ENCODE measurements at regions not wholly inside any gene's neighbourhood (a gene's known extent, or its start where the extent isn't known, plus 50 kb on each side); places are given as distances from the start of the nearest gene placed in this dataset.

DNA sequence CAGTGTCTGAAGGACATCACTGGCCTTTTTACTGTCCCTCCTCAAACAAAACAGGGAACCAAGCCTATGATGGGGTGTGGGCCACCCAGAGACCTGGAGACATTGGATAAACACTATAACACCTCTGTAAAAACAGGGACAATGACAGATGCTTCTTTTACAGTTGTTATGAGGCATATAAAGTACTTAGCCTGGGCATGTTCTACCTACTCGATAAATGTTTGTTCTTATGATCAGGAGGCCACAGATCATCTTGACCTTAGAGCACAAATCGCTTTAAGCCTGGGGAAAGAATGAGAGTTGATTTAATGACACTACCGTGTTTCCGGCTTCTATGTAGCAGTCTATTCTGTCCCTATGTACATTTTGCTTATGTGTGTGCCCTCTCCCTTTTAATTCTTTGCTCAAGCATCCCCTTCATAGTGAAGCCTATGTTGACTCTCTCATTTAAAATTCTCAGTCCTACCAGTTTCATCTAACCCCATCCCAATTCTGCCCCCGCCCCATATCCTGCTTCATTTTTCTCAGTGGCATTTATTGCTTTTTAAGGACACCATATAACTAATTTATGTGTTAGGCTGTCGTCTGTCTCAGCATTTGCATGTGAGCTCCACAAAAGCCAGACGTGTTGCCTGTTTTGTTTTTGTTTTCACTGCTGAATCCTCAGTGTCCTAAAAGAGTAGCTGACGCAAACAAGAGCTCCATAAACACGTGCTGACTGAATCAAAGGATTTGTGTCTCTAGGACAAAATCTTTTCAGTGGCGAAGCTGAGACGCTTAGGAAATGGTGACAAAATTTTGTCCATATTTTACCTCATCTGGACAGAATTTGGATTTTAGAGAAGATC lies 182.3 kb upstream of the ST6GAL2 start (continued):
- TF ChIP-seq, protein P1, sequence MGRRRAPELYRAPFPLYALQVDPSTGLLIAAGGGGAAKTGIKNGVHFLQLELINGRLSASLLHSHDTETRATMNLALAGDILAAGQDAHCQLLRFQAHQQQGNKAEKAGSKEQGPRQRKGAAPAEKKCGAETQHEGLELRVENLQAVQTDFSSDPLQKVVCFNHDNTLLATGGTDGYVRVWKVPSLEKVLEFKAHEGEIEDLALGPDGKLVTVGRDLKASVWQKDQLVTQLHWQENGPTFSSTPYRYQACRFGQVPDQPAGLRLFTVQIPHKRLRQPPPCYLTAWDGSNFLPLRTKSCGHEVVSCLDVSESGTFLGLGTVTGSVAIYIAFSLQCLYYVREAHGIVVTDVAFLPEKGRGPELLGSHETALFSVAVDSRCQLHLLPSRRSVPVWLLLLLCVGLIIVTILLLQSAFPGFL (CRISPR knock-in tag; IDR thresholded peaks at IDR 0.05): no peak
- no peak for TF ChIP-seq PHF20 (IDR thresholded peaks at IDR 0.05; ENCODE audit: partially characterized antibody)
- TF ChIP-seq, protein P2, sequence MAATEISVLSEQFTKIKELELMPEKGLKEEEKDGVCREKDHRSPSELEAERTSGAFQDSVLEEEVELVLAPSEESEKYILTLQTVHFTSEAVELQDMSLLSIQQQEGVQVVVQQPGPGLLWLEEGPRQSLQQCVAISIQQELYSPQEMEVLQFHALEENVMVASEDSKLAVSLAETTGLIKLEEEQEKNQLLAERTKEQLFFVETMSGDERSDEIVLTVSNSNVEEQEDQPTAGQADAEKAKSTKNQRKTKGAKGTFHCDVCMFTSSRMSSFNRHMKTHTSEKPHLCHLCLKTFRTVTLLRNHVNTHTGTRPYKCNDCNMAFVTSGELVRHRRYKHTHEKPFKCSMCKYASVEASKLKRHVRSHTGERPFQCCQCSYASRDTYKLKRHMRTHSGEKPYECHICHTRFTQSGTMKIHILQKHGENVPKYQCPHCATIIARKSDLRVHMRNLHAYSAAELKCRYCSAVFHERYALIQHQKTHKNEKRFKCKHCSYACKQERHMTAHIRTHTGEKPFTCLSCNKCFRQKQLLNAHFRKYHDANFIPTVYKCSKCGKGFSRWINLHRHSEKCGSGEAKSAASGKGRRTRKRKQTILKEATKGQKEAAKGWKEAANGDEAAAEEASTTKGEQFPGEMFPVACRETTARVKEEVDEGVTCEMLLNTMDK (IDR thresholded peaks at IDR 0.05; ENCODE audit: borderline replicate concordance, insufficient read depth, low read depth, low read length, poor library complexity, severe bottlenecking): no peak

DNA sequence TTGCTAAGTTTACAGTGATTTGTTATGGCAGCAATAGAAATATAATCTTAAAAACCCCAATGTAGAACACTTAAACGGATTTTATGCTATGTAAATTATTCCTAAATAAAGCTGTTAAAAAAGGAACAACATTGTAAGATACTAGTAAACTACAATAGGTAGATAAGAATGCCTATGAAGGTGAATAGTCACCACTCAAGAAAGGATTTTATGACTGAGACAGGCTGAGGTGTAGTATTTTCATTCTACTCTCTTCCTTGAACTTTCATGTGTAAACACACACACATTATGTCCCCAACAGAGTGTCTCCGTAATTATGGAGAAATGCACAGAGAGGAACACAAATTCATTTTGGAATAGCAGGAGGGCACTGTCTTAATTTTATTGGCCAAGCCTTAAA lies 183.9 kb upstream of the ST6GAL2 start:
- WGBS (ENCODE audit: insufficient coverage, low coverage, missing lambda C conversion rate): 3% methylated on average over 2 of the region's 2 CpGs
- H3K9me1 ChIP-seq (ENCODE audit: control insufficient read depth, insufficient read depth, low read length): no peaks in the 10 kb centered on the region
- FAIRE-seq (no peak), ATAC-seq (no peak), DNase-seq (ENCODE audit: extremely low read depth in 1 of 4, low spot score in 3 of 4) (no peak)
- no peaks in the 10 kb centered on the region for H3K27me3 ChIP-seq (ENCODE audit: control insufficient read depth in 2 of 2, insufficient read depth in 2 of 2, low read length in 2 of 2)
- intact Hi-C loops (cut with micrococcal nuclease): no loop called here
- no peak overlapping the region for H3K27ac ChIP-seq (ENCODE audit: extremely low read depth, low read depth, low read length)
- H3K4me2 ChIP-seq (ENCODE audit: insufficient read depth, low read length): no peak overlapping the region
- no peak overlapping the region for H3K4me3 ChIP-seq
- no TSS peak for BruUV-seq (replicated peaks)
- ChIA-PET CTCF (ENCODE audit: low intra/inter-chr PET ratio) (no interaction called here), POLR2A (no interaction called here)
- no peaks in the 10 kb centered on the region for H3K4me1 ChIP-seq (replicated peaks in 1 of 2; ENCODE audit: control insufficient read depth in 2 of 2, insufficient read depth in 2 of 2, low read length in 2 of 2)
- H3K79me2 ChIP-seq (ENCODE audit: control insufficient read depth, insufficient read depth, low read length): no peaks in the 10 kb centered on the region
- no peaks in the 10 kb centered on the region for H3K36me3 ChIP-seq (ENCODE audit: control insufficient read depth, insufficient read depth, low read length)
- H4K20me1 ChIP-seq (replicated peaks; ENCODE audit: control insufficient read depth, insufficient read depth, low read length): no peaks in the 10 kb centered on the region
- no peak overlapping the region for H2AFZ ChIP-seq (ENCODE audit: low read depth, low read length)
- no peak overlapping the region for H3K9ac ChIP-seq (ENCODE audit: insufficient read depth in 1 of 2, low read depth in 2 of 2, low read length in 2 of 2)
- in situ Hi-C loops (cut with MboI): no loop called here
- no peaks in the 10 kb centered on the region; the same call in 1 of the 2 replicates for H3K9me3 ChIP-seq (replicated peaks; ENCODE audit: control insufficient read depth, insufficient read depth, low read depth, low read length)
- TF ChIP-seq PHF20 (IDR thresholded peaks at IDR 0.05; ENCODE audit: partially characterized antibody): no peak
- TF ChIP-seq, protein P3, sequence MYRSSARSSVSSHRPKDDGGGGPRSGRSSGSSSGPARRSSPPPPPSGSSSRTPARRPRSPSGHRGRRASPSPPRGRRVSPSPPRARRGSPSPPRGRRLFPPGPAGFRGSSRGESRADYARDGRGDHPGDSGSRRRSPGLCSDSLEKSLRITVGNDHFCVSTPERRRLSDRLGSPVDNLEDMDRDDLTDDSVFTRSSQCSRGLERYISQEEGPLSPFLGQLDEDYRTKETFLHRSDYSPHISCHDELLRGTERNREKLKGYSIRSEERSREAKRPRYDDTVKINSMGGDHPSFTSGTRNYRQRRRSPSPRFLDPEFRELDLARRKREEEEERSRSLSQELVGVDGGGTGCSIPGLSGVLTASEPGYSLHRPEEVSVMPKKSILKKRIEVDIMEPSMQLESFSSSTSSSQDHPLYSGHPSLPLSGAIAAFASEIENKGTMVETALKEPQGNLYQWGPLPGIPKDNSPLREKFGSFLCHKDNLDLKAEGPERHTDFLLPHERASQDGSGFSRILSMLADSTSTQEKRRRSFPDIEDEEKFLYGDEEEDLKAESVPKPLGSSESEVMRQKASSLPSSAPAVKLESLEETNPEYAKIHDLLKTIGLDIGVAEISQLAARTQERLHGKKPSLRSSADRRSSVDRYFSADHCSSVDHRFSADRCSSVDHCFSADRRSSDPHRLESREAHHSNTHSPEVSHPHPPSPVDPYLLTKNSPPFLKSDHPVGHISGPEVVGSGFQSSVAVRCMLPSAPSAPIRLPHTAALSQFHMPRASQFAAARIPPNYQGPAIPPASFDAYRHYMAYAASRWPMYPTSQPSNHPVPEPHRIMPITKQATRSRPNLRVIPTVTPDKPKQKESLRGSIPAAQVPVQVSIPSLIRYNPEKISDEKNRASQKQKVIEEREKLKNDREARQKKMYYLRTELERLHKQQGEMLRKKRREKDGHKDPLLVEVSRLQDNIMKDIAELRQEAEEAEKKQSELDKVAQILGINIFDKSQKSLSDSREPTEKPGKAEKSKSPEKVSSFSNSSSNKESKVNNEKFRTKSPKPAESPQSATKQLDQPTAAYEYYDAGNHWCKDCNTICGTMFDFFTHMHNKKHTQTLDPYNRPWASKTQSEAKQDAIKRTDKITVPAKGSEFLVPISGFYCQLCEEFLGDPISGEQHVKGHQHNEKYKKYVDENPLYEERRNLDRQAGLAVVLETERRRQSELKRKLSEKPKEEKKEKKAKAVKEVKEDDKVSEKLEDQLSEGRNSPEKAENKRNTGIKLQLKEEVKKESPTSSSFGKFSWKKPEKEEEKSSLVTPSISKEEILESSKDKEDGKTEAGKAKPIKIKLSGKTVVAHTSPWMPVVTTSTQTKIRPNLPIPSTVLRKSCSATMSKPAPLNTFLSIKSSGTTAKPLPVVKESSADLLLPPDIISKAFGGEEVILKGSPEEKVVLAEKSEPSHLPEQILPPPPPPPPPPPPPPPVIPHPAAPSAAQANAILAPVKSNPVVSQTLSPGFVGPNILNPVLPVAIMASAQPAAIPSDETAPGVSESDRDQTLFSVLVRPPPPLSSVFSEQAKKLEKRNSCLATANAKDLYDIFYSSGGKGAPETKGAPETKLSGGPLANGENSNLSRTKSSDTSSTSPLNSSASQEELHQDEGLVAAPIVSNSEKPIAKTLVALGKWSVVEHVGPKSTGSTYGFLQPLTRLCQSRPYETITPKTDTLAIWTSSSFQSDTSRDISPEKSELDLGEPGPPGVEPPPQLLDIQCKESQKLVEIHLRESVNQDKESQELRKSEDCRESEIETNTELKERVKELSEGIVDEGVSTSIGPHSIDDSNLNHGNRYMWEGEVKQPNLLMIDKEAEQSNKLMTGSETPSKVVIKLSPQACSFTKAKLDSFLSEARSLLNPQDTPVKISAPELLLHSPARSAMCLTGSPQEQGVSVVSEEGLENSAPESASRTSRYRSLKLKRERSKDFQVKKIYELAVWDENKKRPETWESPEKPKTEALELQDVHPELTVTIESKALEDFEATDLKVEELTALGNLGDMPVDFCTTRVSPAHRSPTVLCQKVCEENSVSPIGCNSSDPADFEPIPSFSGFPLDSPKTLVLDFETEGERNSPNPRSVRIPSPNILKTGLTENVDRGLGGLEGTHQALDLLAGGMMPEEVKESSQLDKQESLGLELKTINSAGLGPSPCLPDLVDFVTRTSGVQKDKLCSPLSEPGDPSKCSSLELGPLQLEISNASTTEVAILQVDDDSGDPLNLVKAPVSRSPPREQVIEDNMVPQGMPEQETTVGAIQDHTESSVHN (IDR thresholded peaks at IDR 0.05; ENCODE audit: borderline replicate concordance in 1 of 2, low read depth in 1 of 2): no peak
- no peak for TF ChIP-seq ZNF76 (CRISPR knock-in tag; IDR thresholded peaks at IDR 0.05; ENCODE audit: borderline replicate concordance)
- TF ChIP-seq FOXA3 (CRISPR knock-in tag; conservative IDR thresholded peaks at IDR 0.05 in 1 of 2, IDR thresholded peaks at IDR 0.05 in 1 of 2): no peak
- TF ChIP-seq NFE2 (IDR thresholded peaks at IDR 0.05; ENCODE audit: low read depth): no peak

All from K562 (cell line).